ENCODE measurements at regions not wholly inside any gene's neighbourhood (a gene's known extent, or its start where the extent isn't known, plus 50 kb on each side); places are given as distances from the start of the nearest gene placed in this dataset.

- no peak for DNase-seq (ENCODE audit: extremely low read depth in 1 of 2, low read depth in 1 of 2)
Observed at GRCh38 chr13:31081316-31081715, 80.4 kb downstream of the HSPH1 start.

DNA sequence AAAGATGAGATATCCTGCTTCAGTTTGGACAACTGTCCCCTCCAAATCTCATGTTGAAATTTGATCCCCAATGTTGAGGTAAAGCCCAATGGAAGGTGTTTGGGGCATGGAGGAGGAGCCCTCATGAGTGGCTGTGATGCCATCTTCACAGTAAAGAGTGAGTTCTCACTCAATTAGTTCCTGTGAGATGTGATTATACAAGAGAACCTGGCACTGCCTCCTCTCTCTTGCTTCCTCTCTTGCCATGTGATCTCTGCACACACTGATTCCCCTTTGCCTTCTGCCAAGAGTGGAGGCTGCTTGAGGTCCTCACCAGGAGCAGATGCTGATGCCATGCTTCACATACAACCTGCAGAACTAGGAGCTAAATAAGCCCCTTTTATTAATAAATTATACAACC is 86.9 kb downstream of the HSPH1 start:
- no peak for DNase-seq (ENCODE audit: extremely low read depth in 1 of 2, low read depth in 1 of 2)

- no peak for DNase-seq (ENCODE audit: extremely low read depth in 1 of 2, low read depth in 1 of 2)
Observed at GRCh38 chr13:31073859-31074718, 87.6 kb downstream of the HSPH1 start.

DNA sequence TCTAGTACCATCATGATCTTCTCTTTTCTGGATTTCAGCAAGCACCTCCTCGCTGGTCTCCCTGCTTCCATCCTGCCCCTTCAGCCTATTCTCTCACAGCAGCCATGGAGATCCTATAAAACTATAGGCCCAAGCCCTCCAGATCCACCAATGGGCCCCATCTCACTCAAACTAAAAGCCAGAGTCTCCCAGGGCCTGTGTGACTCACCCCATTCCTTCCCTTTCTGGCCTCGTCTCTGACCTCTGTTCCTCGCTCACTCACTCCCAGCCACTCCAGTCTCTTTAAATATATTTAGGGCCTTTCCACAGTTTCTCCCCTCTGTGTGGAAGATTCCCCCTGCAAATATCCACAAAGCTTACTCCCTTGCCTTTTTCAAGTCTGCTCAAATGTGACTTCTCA is 89.7 kb downstream of the HSPH1 start:
- no peak for DNase-seq (ENCODE audit: extremely low read depth in 1 of 2, low read depth in 1 of 2)

DNA sequence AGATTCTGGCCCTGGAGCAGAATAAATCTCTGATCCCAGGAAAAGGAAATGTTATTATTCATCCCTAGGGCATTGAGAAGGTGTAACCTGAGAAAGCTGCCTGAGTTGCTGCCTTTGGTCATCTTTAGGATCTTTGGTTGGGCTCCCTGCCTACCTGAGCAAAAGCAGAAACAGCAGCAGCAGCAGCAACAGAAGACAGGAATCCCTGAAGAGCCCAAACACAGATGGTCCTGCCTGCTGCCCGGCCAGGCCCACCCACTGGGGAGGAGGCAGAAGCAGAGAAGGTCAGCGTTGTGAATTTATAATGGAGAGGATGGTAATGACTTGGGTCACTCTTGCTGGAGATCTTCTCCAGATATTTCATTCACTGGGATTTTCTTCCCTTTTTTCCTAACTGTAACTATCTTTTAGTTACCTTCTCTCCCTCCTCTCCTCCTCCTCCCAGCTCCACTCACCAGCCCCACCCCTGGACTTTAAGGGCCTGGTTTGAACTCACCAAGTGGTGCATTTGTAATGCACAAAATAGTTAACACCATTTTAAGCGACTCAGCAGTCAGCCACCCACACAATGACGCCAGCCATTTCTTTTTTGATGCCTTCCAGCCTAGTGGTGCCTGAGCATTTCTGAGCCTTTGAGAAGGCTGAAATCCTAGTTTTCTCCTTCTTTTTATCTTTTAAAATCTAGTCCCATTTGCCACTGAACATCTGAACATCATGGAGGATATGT is 91.7 kb downstream of the HSPH1 start:
- DNase-seq (ENCODE audit: extremely low read depth in 1 of 2, low read depth in 1 of 2) = no peak

DNA sequence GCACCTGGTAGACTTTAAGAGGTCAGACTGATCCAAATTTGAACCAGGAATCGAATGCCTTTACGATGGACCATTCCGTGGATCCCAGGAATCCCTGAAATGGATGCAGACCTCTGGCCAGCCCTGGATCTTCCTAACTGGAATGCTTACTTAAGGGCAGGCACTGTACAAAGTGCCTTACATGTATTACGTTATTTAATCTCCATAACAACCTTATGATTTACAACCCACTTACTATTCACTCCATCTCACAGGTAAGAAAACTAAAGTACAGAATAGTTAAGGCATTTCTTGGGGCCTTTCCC is 93.6 kb downstream of the HSPH1 start:
- DNase-seq (ENCODE audit: extremely low read depth in 1 of 2, low read depth in 1 of 2) = no peak

- DNase-seq (ENCODE audit: extremely low read depth in 1 of 2, low read depth in 1 of 2) = no peak
Observed at GRCh38 chr13:31067416-31068118, 94.1 kb downstream of the HSPH1 start.

DNA sequence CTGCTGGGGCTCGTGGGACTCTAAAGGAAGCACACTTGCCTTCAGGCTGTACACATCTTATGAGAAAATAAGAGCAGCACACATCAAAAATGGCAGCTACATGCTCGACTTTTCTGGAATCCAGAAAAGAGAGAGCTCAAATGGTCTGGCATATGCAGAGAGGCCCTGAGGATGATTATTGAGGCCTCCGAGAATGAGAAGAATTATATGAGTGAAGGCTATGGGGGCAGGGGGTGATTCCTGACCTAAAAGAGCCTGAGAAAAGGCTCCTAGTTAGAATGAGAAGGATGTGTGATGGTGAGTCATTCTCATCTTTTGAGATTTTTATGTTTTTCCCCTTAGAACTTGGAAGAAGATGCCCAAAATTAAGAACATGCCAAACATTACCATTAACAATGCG is 97.1 kb downstream of the HSPH1 start:
- no peak for DNase-seq (ENCODE audit: extremely low read depth in 1 of 2, low read depth in 1 of 2)

DNA sequence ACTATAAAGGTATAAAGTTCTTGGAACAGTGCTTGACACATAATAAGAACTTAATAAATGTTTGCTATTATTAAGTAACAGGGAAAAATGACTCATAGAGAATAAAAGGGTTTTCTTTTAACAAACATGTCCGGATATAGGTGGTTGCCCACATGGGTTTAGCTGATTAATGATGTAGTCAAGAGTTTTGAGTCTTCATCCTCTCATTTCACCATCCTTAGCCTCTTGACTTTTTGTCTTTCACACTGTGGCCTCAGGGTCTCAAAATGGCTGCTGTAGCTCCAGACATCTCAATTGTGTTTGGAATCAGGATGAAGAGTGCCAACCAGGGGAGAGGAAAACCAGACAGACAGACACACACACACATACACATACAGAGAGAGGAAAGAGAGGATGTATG is 97.9 kb downstream of the HSPH1 start:
- DNase-seq (ENCODE audit: extremely low read depth in 1 of 2, low read depth in 1 of 2) = no peak

GRCh38 chr13:31060655-31061054 is 101.0 kb downstream of the HSPH1 start:
- DNase-seq (ENCODE audit: extremely low read depth in 1 of 2, low read depth in 1 of 2) = no peak

DNA sequence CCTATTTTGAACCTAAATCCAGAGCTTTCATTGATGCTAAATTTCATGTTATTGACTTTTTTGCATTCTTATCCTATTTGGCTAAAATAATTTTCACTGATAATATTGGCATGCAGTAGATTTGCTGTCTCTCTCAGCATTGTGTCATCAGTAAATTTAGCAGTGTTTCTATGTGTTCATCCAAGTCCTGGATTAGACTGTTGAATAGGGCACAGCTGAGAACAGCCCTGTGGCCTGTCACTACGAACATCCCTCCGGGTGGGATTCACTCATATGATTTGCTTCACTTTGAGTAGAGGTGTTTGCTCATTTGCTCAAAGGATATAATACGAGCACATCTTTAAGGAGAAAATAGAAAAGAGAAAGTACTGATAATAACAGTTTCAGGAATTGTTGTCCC is 101.5 kb downstream of the HSPH1 start:
- no peak for DNase-seq (ENCODE audit: extremely low read depth in 1 of 2, low read depth in 1 of 2)

DNA sequence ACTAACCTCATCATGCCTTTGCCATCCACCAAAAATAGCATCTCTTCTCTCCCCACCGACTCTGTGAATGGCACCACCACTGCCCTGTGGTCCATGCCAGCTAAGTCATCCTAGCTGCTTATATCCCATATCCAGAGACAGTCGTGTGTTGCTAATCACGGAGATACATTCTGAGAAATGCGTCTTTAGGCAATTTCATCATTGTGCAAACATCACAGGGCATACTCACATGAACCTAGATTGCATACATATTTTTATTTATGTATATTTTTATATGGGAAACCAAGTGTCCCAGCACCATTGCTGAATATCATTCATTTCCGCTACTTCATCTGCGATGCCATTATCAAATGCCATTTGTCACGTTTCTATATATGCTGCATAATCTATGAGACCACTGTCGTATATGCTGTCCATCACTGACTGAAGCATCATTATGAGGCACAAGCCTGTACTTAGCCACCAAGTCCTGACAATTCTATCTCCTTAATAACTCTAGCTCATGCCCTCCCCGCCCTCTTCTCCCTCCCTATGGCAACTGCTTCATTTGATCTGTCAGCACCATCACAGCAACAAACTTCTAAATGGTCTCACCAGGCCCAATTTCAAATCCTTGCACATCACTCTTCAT is 104.2 kb downstream of the HSPH1 start:
- no peak for DNase-seq (ENCODE audit: extremely low read depth in 1 of 2, low read depth in 1 of 2)

GRCh38 chr13:31056644-31057271 is 104.9 kb downstream of the HSPH1 start:
- no peak for DNase-seq (ENCODE audit: extremely low read depth in 1 of 2, low read depth in 1 of 2)

DNA sequence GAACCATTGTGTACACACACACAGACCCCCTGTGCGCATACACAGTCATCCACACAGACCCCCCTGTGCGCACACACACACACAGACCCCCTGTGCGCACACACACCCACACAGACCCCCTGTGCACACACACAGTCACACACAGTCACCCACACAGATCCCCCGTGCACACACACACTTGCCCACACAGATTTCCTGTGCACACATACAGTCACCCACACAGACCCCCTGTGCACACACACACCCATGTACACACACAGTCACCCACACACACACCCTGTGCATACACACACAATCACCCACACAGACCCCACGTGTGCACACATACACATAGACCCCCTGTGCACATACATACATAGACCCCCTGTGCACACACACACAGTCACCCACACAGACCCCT is 106.1 kb downstream of the HSPH1 start:
- no peak for DNase-seq (ENCODE audit: extremely low read depth in 1 of 2, low read depth in 1 of 2)

GRCh38 chr13:31054632-31055031 is 107.1 kb downstream of the HSPH1 start:
- no peak for DNase-seq (ENCODE audit: extremely low read depth in 1 of 2, low read depth in 1 of 2)

- DNase-seq (ENCODE audit: extremely low read depth in 1 of 2, low read depth in 1 of 2) = no peak
Observed at GRCh38 chr13:31053896-31054295, 107.8 kb downstream of the HSPH1 start.

DNA sequence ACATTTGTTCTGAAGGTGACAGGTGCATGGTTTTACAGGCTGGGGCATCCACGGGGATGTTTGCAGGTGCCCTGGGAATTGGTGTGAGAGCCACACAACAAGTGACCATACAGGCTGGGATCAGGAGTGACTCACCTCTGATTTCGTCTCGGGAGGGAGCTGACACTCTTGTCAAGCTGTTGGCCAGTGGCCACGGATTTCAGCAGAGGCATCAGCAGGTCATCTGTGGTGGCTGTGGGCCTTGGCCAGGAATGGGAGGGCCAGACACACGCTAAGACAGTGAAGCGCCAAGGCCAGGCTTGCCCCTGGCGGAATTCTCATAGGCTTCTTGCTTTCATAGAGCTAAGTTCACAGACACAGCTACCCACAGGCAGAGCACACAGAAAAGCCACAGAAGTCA is 108.6 kb downstream of the HSPH1 start:
- DNase-seq (ENCODE audit: extremely low read depth in 1 of 2, low read depth in 1 of 2) = no peak

- no peak for DNase-seq (ENCODE audit: extremely low read depth in 1 of 2, low read depth in 1 of 2)
Observed at GRCh38 chr13:31052478-31052877, 109.2 kb downstream of the HSPH1 start.

DNA sequence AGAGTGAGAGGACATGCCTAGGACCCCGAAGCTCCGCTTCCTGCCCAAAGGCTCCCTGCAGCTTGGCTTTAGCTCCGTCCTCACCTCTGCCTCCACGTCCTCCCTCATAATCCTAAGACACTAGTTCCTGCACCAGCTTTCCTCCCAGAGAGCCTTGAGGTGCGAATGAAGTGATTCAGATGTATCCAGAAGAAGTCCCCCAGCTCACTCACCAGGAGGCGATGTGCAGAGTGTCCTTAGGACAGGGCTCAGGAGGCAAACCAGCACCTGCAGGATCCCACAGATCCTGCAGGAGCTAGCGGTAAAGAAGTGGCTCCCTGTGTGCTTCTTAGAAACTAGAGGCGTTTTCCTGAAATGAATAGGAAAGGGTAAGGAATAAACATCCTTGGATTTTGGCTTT is 109.7 kb downstream of the HSPH1 start:
- DNase-seq (ENCODE audit: extremely low read depth in 1 of 2, low read depth in 1 of 2) = no peak

DNA sequence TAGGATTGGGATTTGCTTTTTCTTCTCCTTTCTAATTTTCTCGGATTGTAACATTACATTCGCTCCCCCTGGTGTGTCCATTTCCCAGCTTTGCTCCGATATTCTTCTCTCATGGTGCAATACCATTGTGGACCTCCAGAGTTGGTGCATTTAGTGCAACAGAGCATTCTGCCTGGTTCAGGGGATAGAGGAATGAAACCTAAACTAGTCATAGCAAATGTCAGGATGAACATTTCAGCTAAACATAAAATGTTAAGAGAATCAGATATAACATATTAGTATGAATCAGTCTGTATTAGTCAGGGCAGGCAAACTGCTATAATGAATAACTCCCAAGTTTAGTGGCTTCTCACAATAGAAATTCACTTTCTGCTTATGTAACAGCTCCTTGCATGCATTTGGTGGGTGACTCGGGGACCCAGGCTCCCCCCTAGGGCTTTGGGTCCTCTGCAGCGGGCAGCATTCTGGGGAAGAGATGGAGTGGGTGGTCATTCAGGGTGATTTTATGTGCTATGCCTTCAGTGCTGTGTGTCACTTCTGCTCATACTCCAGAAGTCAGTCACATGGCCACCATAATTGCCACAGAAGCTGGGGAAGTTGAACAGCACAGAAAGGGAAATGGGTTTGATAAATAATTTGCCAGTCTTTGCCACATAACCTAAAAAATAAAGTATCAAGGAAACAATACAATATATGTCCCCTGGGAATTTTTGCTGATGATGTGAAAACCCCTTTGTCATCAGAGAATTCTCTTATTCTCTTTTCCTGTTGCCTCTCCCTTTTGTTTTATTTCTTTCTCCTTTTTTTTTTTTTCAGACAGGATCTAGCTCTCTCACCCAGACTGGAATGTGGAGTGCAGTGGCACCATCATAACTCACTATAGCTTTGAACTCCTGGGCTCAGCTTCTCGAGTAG is 111.0 kb downstream of the HSPH1 start:
- DNase-seq (ENCODE audit: extremely low read depth in 1 of 2, low read depth in 1 of 2) = no peak
